ENCODE measurements at regions not wholly inside any gene's neighbourhood (a gene's known extent, or its start where the extent isn't known, plus 50 kb on each side); places are given as distances from the start of the nearest gene placed in this dataset.
A peak's percentile ranks its signal among the peaks of the same experiment; 100 is the strongest.
"Not testable (repeated sequence)": the region's sequence is repeated elsewhere in the genome, so short reads cannot be mapped to it uniquely, and the experiment has no call there.

DNA sequence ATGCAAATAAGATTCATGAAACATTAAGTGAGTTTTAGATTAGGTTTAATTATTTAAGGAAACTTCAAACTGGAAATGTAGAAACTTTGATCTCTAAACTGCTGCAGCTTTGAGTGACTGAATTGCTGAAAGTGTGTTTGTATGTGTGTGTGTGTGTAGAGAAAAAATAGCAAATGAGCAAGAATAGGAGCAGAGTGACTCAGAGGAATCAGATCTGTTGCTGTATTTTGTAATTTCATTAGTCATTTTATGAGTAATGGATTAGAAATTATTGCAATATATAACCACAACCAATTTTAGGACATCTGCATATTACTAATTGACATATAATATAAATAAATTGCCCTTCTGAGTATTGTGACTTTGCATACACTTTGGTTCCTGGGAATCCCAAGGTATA is 52.8 kb upstream of the SLC9A9 start:
- DNase-seq (ENCODE audit: low spot score), result peak; percentile 31

DNA sequence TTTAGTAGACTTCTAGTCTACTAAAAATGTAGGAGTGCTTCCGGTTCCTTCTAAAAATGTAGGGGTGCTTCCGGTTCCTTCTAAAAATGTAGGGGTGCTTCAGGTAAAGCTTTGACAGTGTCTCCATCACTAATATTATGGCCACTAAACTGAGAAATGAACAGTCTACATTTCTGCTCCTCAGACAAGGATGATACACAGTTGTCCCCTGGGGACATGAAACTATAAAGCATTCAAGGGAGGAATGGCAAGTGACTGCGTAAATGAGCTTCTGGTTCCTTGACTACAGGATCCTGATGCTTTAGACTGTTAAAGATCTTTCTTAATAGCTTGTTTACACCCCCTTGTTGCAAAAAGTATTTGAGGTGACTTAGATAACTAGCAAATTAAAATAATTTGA is 53.9 kb upstream of the SLC9A9 start:
- no peak for DNase-seq (ENCODE audit: low spot score)

DNA sequence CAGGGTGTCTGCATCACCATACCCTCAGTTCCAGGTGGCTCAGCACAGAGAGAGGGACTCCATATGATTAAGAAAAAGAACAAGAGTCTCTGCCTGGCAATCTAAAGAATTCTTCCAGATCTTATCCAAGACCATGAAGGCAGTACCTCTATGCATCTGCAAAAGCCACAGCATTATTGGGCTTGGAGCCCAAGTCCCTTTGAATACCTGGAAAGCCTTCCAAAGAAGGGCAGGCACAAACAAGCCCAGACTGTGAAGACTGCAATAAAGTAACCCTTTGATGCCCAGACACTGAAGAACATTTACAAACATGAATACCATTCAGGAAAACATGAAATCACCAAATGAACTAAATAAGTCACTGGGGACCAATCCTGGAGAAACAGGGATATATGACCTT is 60.9 kb upstream of the DIPK2A start:
- no peak for DNase-seq (ENCODE audit: low spot score)

DNA sequence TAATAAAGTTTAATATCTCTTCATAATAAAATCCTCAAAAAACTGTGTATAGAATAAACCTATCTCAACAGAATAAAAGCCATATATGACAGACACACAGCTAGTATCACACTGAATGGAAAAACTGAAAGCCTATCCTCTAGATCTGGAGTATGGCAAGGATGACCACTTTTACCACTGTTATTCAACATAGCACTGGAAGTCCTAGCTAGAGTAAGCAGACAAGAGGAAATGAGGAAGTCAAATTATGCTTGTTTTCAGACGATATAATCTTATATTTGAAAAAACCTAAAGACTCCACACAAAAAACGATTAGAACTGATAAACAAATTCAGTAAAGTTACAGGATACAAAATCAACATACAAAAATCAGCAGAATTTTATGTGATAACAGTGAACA is 57.4 kb upstream of the DIPK2A start:
- no peak for DNase-seq (ENCODE audit: low spot score)

DNA sequence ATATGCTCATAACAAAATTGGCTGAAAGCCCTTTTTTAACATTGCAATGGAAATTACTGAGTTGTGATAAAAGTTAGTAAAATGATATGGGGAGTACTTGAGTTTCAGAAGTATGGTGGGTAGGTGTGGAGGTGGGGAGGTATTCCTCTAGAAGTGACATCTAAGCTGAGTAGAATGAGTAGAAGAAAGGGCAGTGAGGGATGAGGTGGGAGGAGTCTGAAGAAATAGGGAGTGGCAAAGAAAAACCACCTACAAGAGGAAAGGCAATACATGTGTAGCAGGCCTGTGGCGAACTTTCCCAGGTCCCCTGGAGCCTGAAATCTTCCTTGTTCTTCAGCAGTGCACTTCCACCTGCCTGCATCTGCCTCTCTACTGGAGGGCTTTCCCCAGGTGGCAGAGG is 52.8 kb upstream of the DIPK2A start:
- DNase-seq (ENCODE audit: low spot score), result no peak

DNA sequence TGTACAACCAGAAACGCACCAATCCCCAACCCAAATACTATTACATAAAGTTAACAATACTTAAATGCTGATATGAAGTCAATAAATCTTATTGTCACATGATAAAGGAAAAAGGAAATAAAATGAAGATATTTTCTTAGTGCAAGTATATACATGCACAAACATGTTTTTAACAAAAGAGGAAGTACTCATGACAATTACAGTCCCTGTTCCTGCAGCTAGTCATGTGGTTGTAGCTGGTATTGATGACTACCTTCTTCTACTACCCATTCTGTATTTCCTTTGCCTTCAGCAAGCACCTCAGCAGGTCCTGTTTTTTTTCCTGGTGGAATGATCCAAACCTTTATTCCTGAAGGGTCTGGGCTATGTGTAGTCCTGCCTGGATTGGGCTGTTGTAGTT is 50.4 kb upstream of the DIPK2A start:
- DNase-seq (ENCODE audit: low spot score), result not testable (repeated sequence)
